Adrenal gland (tissue), 5 donors: ENCODE measurements at regions not wholly inside any gene's neighbourhood (a gene's known extent, or its start where the extent isn't known, plus 50 kb on each side); places are given as distances from the start of the nearest gene placed in this dataset.
"Not testable (repeated sequence)": the region's sequence is repeated elsewhere in the genome, so short reads cannot be mapped to it uniquely, and the experiment has no call there.

Experiments used
- CTCF ChIP-seq, 6 experiments: fragments of 450-650 bp in 4 of 6; fragments of 200-600 bp in 2 of 6; sonication (generic) in 1 of 6; IDR thresholded peaks; 1 replicate in 5 of 6; 2 replicates in 1 of 6; pipeline versions ENCODE4 v1.5.1 to v1.8.0; 2016 to 2021; ENCODE audit warnings: antibody characterized with exemption in 6 of 6, mild to moderate bottlenecking in 2 of 6, moderate library complexity in 1 of 6
- POLR2A ChIP-seq, 2 donors: fragments of 450-650 bp; IDR thresholded peaks; one replicate each; pipeline ENCODE4 v1.6.1; 2017; ENCODE audit warnings: antibody characterized with exemption in 2 of 2, mild to moderate bottlenecking in 2 of 2, moderate library complexity in 1 of 2
- donor health status: DM: no; HTN: no; CAD: no.

GRCh38 chr16:29286796-29287195 lies 119.7 kb downstream of the NPIPB11 start:
- not testable (repeated sequence) for TF ChIP-seq POLR2A, CTCF (IDR thresholded peaks at IDR 0.05)
